T-helper 2 cell treated with Interferon-gamma antibody and Interleukin-4, amounts not matched to agents 100 ng/mL and 5 ng/mL, for 36 hours (primary cell): ENCODE measurements at regions not wholly inside any gene's neighbourhood (a gene's known extent, or its start where the extent isn't known, plus 50 kb on each side); places are given as distances from the start of the nearest gene placed in this dataset.

Source experiments
- intact Hi-C: fragments of 100-400 bp; cut with micrococcal nuclease; formaldehyde crosslinking; loops from one replicate; pipeline ENCODE4 v1.15.1; 2023

- intact Hi-C loops = loop anchor here (2.0 to 5.0 kb wide), 5 partner anchors 14 to 241 kb away; no protein-coding TSS in a partner anchor
These were observed 113.1 kb upstream of the ZNF217 start for GRCh38 chr20:53706466-53707370.

- intact Hi-C loops = loop anchor here (2.0 to 5.0 kb wide), 5 partner anchors 13 to 241 kb away; no protein-coding TSS in a partner anchor
These were observed 112.4 kb upstream of the ZNF217 start for GRCh38 chr20:53706008-53706465.

GRCh38 chr20:53702617-53703016 is 109.0 kb upstream of the ZNF217 start:
- intact Hi-C loops = no loop called here

- intact Hi-C loops = no loop called here
These were observed 106.3 kb upstream of the ZNF217 start for GRCh38 chr20:53699906-53700305.

- intact Hi-C loops = no loop called here
These were observed 105.5 kb upstream of the ZNF217 start for GRCh38 chr20:53699085-53699674.

GRCh38 chr20:53698371-53698978 is 104.8 kb upstream of the ZNF217 start:
- intact Hi-C loops = no loop called here

GRCh38 chr20:53695797-53696527 is 102.3 kb upstream of the ZNF217 start:
- intact Hi-C loops = no loop called here

- intact Hi-C loops = loop anchor here (2.0 kb wide), 2 partner anchors 13 to 33 kb away; no protein-coding TSS in a partner anchor
These were observed 99.7 kb upstream of the ZNF217 start for GRCh38 chr20:53693262-53693871.

GRCh38 chr20:53692465-53693067 is 98.9 kb upstream of the ZNF217 start:
- intact Hi-C loops = loop anchor here (2.0 kb wide), 2 partner anchors 14 to 32 kb away; no protein-coding TSS in a partner anchor

- intact Hi-C loops = loop anchor here (2.0 kb wide), 2 partner anchors 15 to 31 kb away; no protein-coding TSS in a partner anchor
These were observed 98.2 kb upstream of the ZNF217 start for GRCh38 chr20:53691811-53692192.

- intact Hi-C loops = no loop called here
These were observed 97.6 kb upstream of the ZNF217 start for GRCh38 chr20:53691060-53691810.

GRCh38 chr20:53688085-53688484 is 94.4 kb upstream of the ZNF217 start:
- intact Hi-C loops = no loop called here

- intact Hi-C loops = no loop called here
These were observed 91.5 kb upstream of the ZNF217 start for GRCh38 chr20:53685070-53685595.

- intact Hi-C loops = no loop called here
These were observed 89.9 kb upstream of the ZNF217 start for GRCh38 chr20:53683506-53683905.

GRCh38 chr20:53681352-53682212 is 87.9 kb upstream of the ZNF217 start:
- intact Hi-C loops = no loop called here

GRCh38 chr20:53679597-53680309 is 86.1 kb upstream of the ZNF217 start:
- intact Hi-C loops = loop anchor here (2.0 kb wide), 1 partner anchor 37 kb away; no protein-coding TSS in a partner anchor

- intact Hi-C loops = loop anchor here (2.0 kb wide), 1 partner anchor 36 kb away; no protein-coding TSS in a partner anchor
These were observed 85.5 kb upstream of the ZNF217 start for GRCh38 chr20:53678990-53679596.
